H1 (cell line): ENCODE measurements at regions not wholly inside any gene's neighbourhood (a gene's known extent, or its start where the extent isn't known, plus 50 kb on each side); places are given as distances from the start of the nearest gene placed in this dataset.

Experiments used
- CTCF ChIA-PET: fragments of 300-600 bp; sonication (Branson Sonifier 250); formaldehyde crosslinking; loops from one replicate; lab custom pipeline; 2021; ENCODE audit not compliant: partially characterized antibody; lab: Charles Lee
- POLR2A ChIA-PET: fragments of 300-600 bp; sonication (Branson Sonifier 250); formaldehyde crosslinking; loops from one replicate; lab custom pipeline; 2021; ENCODE audit warnings: inconsistent platforms; ENCODE audit not compliant: partially characterized antibody; lab: Charles Lee
- DNase-seq, 2 experiments: peaks; one replicate each; pipeline versions ENCODE4 v3.0.0 to v3.0.0-alpha.2; 2010 to 2022; ENCODE audit warnings: low spot score in 2 of 2, low read depth in 1 of 2, mixed read lengths in 1 of 2
- FAIRE-seq: peaks from 2 replicates; lab custom pipeline; 2011; peaks lifted over from hg19 to GRCh38; lab: Jason Lieb, UNC
- H2AFZ ChIP-seq: 2 replicates; pipeline ENCODE4 v1.8.1; 2012; ENCODE audit warnings: low read length, inconsistent platforms
- H2AK5ac ChIP-seq: 2 replicates; pipeline ENCODE4 v1.6.1; 2013; ENCODE audit warnings: low read depth, low read length
- H2BK120ac ChIP-seq: replicated peaks from 2 replicates; pipeline ENCODE3; 2013; ENCODE audit warnings: low read depth, low read length, inconsistent platforms
- H2BK12ac ChIP-seq: 2 replicates; pipeline ENCODE4 v1.6.1; 2013; ENCODE audit warnings: low read depth, low read length
- H2BK15ac ChIP-seq: 2 replicates; pipeline ENCODE4 v1.6.1; 2013; ENCODE audit warnings: low read length
- H2BK20ac ChIP-seq: 2 replicates; pipeline ENCODE4 v1.6.1; 2013; ENCODE audit warnings: low read length
- H2BK5ac ChIP-seq: 2 replicates; pipeline ENCODE4 v1.6.1; 2013; ENCODE audit warnings: low read depth, low read length
- H3K14ac ChIP-seq: 2 replicates; pipeline ENCODE4 v1.6.1; 2013; ENCODE audit warnings: inconsistent platforms; ENCODE audit not compliant: insufficient read length
- H3K18ac ChIP-seq: 2 replicates; pipeline ENCODE4 v1.6.1; 2013; ENCODE audit warnings: low read length; ENCODE audit errors: extremely low read depth
- H3K23ac ChIP-seq: 2 replicates; pipeline ENCODE4 v1.6.1; 2013; ENCODE audit warnings: inconsistent platforms; ENCODE audit not compliant: insufficient read length
- H3K23me2 ChIP-seq: 2 replicates; pipeline ENCODE4 v1.6.1; 2013; ENCODE audit warnings: low read depth, low read length
- H3K27ac ChIP-seq: 2 replicates; pipeline ENCODE4 v1.6.1; 2011; ENCODE audit warnings: low read depth, low read length, inconsistent platforms
- H3K27me3 ChIP-seq, 4 experiments: replicated peaks in 1 of 4; 1 replicate in 1 of 4; 2 replicates in 3 of 4; pipeline versions ENCODE4 v1.6.1 to v1.8.1; 2011 to 2013; ENCODE audit warnings: low read length in 3 of 4, mild to moderate bottlenecking in 3 of 4, inconsistent platforms in 2 of 4, mixed read lengths in 2 of 4, moderate library complexity in 1 of 4; ENCODE audit not compliant: control insufficient read depth in 3 of 4, insufficient read depth in 3 of 4; ENCODE audit errors: extremely low read depth in 1 of 4
- H3K36me3 ChIP-seq, 4 experiments: 2 replicates each; pipeline versions ENCODE4 v1.6.1 to v1.8.1; 2011 to 2013; ENCODE audit warnings: mild to moderate bottlenecking in 4 of 4, low read length in 3 of 4, moderate library complexity in 2 of 4, control low read depth in 1 of 4, inconsistent platforms in 1 of 4; ENCODE audit not compliant: insufficient read depth in 4 of 4, control insufficient read depth in 2 of 4
- H3K4ac ChIP-seq: replicated peaks from 2 replicates; pipeline ENCODE3; 2013; ENCODE audit warnings: low read length, low read depth, mixed read lengths, inconsistent platforms; ENCODE audit not compliant: insufficient read length
- H3K4me1 ChIP-seq, 4 experiments: replicated peaks in 1 of 4; 1 replicate in 1 of 4; 2 replicates in 3 of 4; pipeline versions ENCODE4 v1.6.1 to v1.8.1; 2011 to 2013; ENCODE audit warnings: low read length in 3 of 4, inconsistent platforms in 2 of 4, mixed read lengths in 1 of 4; ENCODE audit not compliant: insufficient read depth in 4 of 4, control insufficient read depth in 3 of 4
- H3K4me2 ChIP-seq, 2 experiments: 2 replicates each; pipeline versions ENCODE4 v1.6.1 to v1.8.1; 2011 to 2013; ENCODE audit warnings: low read depth in 2 of 2, low read length in 2 of 2, control low read depth in 1 of 2, inconsistent platforms in 1 of 2, mild to moderate bottlenecking in 1 of 2; ENCODE audit not compliant: insufficient read depth in 1 of 2
- H3K4me3 ChIP-seq, 4 experiments: fragments of 200-600, 300-600 bp in 1 of 4; sonication (generic), shearing (Covaris generic), sonication (Bioruptor Twin) in 1 of 4; 2 replicates each; pipeline versions ENCODE4 v1.5.1 to v1.8.1; 2011 to 2016; ENCODE audit warnings: low read length in 4 of 4, low read depth in 3 of 4, control low read depth in 2 of 4, inconsistent platforms in 2 of 4, mild to moderate bottlenecking in 2 of 4, mixed read lengths in 1 of 4, moderate library complexity in 1 of 4; ENCODE audit not compliant: insufficient read depth in 2 of 4; ENCODE audit errors: extremely low read depth in 1 of 4
- H3K56ac ChIP-seq: replicated peaks from 2 replicates; pipeline ENCODE3; 2013; ENCODE audit warnings: low read depth, mild to moderate bottlenecking, mixed read lengths, low read length, inconsistent platforms; ENCODE audit not compliant: insufficient read length
- H3K79me1 ChIP-seq: 2 replicates; pipeline ENCODE4 v1.6.1; 2013; ENCODE audit warnings: low read depth, low read length, control low read depth
- H3K79me2 ChIP-seq, 2 experiments: 2 replicates each; pipeline versions ENCODE4 v1.6.1 to v1.8.1; 2012 to 2013; ENCODE audit warnings: low read length in 2 of 2, mild to moderate bottlenecking in 2 of 2, inconsistent platforms in 1 of 2; ENCODE audit not compliant: insufficient read depth in 2 of 2, control insufficient read depth in 1 of 2
- H3K9ac ChIP-seq, 4 experiments: replicated peaks in 1 of 4; 1 replicate in 1 of 4; 2 replicates in 3 of 4; pipeline versions ENCODE4 v1.6.1 to v1.8.1; 2011 to 2013; ENCODE audit warnings: low read depth in 3 of 4, low read length in 3 of 4, control low read depth in 2 of 4, mild to moderate bottlenecking in 2 of 4, moderate library complexity in 2 of 4, inconsistent platforms in 1 of 4; ENCODE audit errors: extremely low read depth in 1 of 4
- H3K9me3 ChIP-seq, 2 experiments: 2 replicates each; pipeline versions ENCODE4 v1.6.1 to v1.8.1; 2012 to 2013; ENCODE audit warnings: mild to moderate bottlenecking in 2 of 2, moderate library complexity in 2 of 2, control low read depth in 1 of 2, inconsistent platforms in 1 of 2, low read depth in 1 of 2, low read length in 1 of 2, mixed read lengths in 1 of 2; ENCODE audit not compliant: insufficient read depth in 2 of 2
- H4K20me1 ChIP-seq, 2 experiments: replicated peaks in 1 of 2; 2 replicates each; pipeline versions ENCODE3 to v1.8.1; 2011 to 2013; ENCODE audit warnings: inconsistent platforms in 2 of 2, low read length in 2 of 2, mild to moderate bottlenecking in 1 of 2; ENCODE audit not compliant: insufficient read depth in 2 of 2, control insufficient read depth in 1 of 2
- H4K5ac ChIP-seq: 2 replicates; pipeline ENCODE4 v1.6.1; 2013; ENCODE audit warnings: low read length, low read depth, mixed read lengths, inconsistent platforms; ENCODE audit not compliant: insufficient read length
- H4K8ac ChIP-seq: 2 replicates; pipeline ENCODE4 v1.8.0; 2013; ENCODE audit warnings: mild to moderate bottlenecking, moderate library complexity, low read length, inconsistent platforms; ENCODE audit not compliant: insufficient read depth; ENCODE audit errors: extremely low read depth
- H4K91ac ChIP-seq: replicated peaks from 2 replicates; pipeline ENCODE3; 2013; ENCODE audit warnings: low read length, mixed read lengths, inconsistent platforms; ENCODE audit not compliant: insufficient read length
- CBX5 ChIP-seq: fragments of 300-800, 300-1000 bp; sonication (generic); IDR thresholded peaks from 2 replicates; pipeline ENCODE4 v1.7.1; 2016; ENCODE audit warnings: antibody characterized with exemption, low read length, low read depth
- CHD1 ChIP-seq: IDR thresholded peaks from 2 replicates; pipeline ENCODE4 v1.6.1; 2012; ENCODE audit warnings: low read depth, low read length, improper control_type of control experiment
- EZH2 ChIP-seq: fragments of 200-600 bp; sonication (generic); IDR thresholded peaks from 2 replicates; pipeline ENCODE4 v1.7.1; 2012; ENCODE audit warnings: low read depth, mild to moderate bottlenecking, moderate library complexity, low read length, inconsistent platforms; ENCODE audit not compliant: severe bottlenecking
- GTF2F1 ChIP-seq: IDR thresholded peaks from 2 replicates; pipeline ENCODE4 v1.6.1; 2012; ENCODE audit warnings: low read depth, low read length, improper control_type of control experiment, borderline replicate concordance
- HDAC2 ChIP-seq, 2 experiments: fragments of 300-600 bp in 1 of 2; sonication (generic) in 1 of 2; IDR thresholded peaks; 2 replicates each; pipeline ENCODE4 v1.6.1; 2011 to 2012; ENCODE audit warnings: low read depth in 2 of 2, low read length in 2 of 2, mild to moderate bottlenecking in 2 of 2, moderate library complexity in 2 of 2, borderline replicate concordance in 1 of 2, inconsistent platforms in 1 of 2
- MAFK ChIP-seq: IDR thresholded peaks from 2 replicates; pipeline ENCODE4 v1.6.1; 2012; ENCODE audit warnings: low read depth, mild to moderate bottlenecking, improper control_type of control experiment, low read length
- NANOG ChIP-seq: IDR thresholded peaks from 2 replicates; pipeline ENCODE4 v1.6.1; 2011; ENCODE audit warnings: low read length, low read depth, mild to moderate bottlenecking, inconsistent platforms; ENCODE audit not compliant: insufficient read depth, poor library complexity, severe bottlenecking
- RAD21 ChIP-seq, 2 experiments: IDR thresholded peaks in 1 of 2; conservative IDR thresholded peaks in 1 of 2; 2 replicates each; pipeline ENCODE4 v1.6.1; 2011; ENCODE audit warnings: low read depth in 2 of 2, low read length in 2 of 2, improper control_type of control experiment in 1 of 2, inconsistent platforms in 1 of 2, mild to moderate bottlenecking in 1 of 2, moderate library complexity in 1 of 2
- RFX5 ChIP-seq: IDR thresholded peaks from 2 replicates; pipeline ENCODE4 v1.6.1; 2011; ENCODE audit warnings: low read depth, low read length, improper control_type of control experiment, borderline replicate concordance
- SIRT6 ChIP-seq: IDR thresholded peaks from one replicate; pipeline ENCODE4 v1.7.1; 2012; ENCODE audit warnings: low read length, inconsistent platforms
- SIX5 ChIP-seq: IDR thresholded peaks from 2 replicates; pipeline ENCODE4 v1.6.1; 2011; ENCODE audit warnings: mild to moderate bottlenecking, low read depth, low read length
- SP1 ChIP-seq: IDR thresholded peaks from 2 replicates; pipeline ENCODE4 v1.6.1; 2011; ENCODE audit warnings: low read depth, low read length
- TCF12 ChIP-seq: IDR thresholded peaks from 2 replicates; pipeline ENCODE4 v1.6.1; 2011; ENCODE audit warnings: low read depth, mild to moderate bottlenecking, low read length
- WGBS, 2 experiments: shearing (Covaris generic) in 1 of 2; methylation state at CpG; one replicate each; pipeline versions ENCODE4 v1.1.6 to v1.1.7; 2013 to 2015; ENCODE audit warnings: low lambda C conversion rate in 2 of 2, mixed read lengths in 2 of 2, inconsistent platforms in 1 of 2, low coverage in 1 of 2, missing lambda C conversion rate in 1 of 2; ENCODE audit not compliant: insufficient replicate concordance in 2 of 2, insufficient coverage in 1 of 2, insufficient read length in 1 of 2; ENCODE audit errors: extremely low coverage in 1 of 2, missing lambda C conversion rate in 1 of 2; 5-methylcytosine and 5-hydroxymethylcytosine counted together
- TF ChIP-seq, protein P1 (sequence below): IDR thresholded peaks from 2 replicates; pipeline ENCODE4 v1.6.1; 2011; ENCODE audit warnings: low read depth, mild to moderate bottlenecking, low read length; ENCODE audit not compliant: insufficient read depth

DNA sequence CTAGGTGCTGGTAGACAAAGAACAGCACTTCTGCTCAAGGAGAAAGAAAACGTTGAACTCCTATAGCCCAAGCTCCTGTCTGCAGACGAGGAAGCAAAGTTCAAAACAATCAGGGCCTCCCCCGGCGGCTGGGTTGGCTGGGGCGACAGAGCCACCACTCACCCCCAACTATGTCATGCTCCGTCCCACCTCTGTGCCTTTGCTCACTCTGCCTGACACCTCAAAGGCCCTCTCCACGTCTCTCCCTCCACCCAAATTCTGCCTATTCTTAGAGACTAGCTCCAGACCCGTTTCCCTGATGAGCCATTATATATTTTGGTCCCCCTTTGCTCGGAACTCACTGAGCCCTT, 304.3 kb downstream of the TLE3 start:
- H3K14ac ChIP-seq, result no peak overlapping the region
- POLR2A ChIA-PET, result no interaction called here
- no peaks in the 10 kb centered on the region for H3K79me1 ChIP-seq
- H3K23ac ChIP-seq, result no peak overlapping the region
- no peak overlapping the region for H2BK120ac ChIP-seq
- H3K4me2 ChIP-seq, result no peak overlapping the region
- 87% methylated on average over 9 of the region's 9 CpGs; no CpG with 5 or more reads in 1 of the 2 experiments for whole genome bisulfite sequencing, 2 experiments
- no peak for DNase-seq
- H3K79me2 ChIP-seq, result no peaks in the 10 kb centered on the region
- H2AK5ac ChIP-seq, result no peak overlapping the region
- no peak overlapping the region for H2BK5ac ChIP-seq
- no peak overlapping the region for H3K56ac ChIP-seq
- peaks cover 0 to 2% of the 10 kb centered on the region in 2 experiments for H4K20me1 ChIP-seq
- no peak overlapping the region for H4K8ac ChIP-seq
- H4K91ac ChIP-seq, result no peak overlapping the region
- H2BK15ac ChIP-seq, result no peak overlapping the region
- no peaks in the 10 kb centered on the region; the same call in 1 of the 2 replicates for H3K23me2 ChIP-seq
- CTCF ChIA-PET, result interaction anchor here (2.0 kb wide), 1 partner anchor 31 kb away, joined by 6 read pairs; no protein-coding TSS in a partner anchor
- H3K9me3 ChIP-seq, result no peaks in the 10 kb centered on the region
- no peak overlapping the region; the same call in 1 of the 2 replicates for H3K18ac ChIP-seq
- H2BK20ac ChIP-seq, result no peak overlapping the region
- no peak overlapping the region for H3K4ac ChIP-seq
- H3K4me3 ChIP-seq, result no peak overlapping the region
- no peak for TF ChIP-seq CHD1
- TF ChIP-seq, protein P1, sequence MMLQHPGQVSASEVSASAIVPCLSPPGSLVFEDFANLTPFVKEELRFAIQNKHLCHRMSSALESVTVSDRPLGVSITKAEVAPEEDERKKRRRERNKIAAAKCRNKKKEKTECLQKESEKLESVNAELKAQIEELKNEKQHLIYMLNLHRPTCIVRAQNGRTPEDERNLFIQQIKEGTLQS, result no peak
- TF ChIP-seq MAFK, result no peak
- no peak for TF ChIP-seq EZH2
- TF ChIP-seq NANOG, result no peak
- no peak for TF ChIP-seq CBX5
- no peak for TF ChIP-seq TCF12
- TF ChIP-seq GTF2F1, result no peak
- no peak for TF ChIP-seq SIRT6
- TF ChIP-seq SIX5, result no peak
- no peak for TF ChIP-seq RFX5
- no peak for TF ChIP-seq SP1
- TF ChIP-seq HDAC2 (IDR thresholded peaks at IDR 0.05; ENCODE audit: borderline replicate concordance in 1 of 2, low read depth in 2 of 2, low read length in 2 of 2), result no peak
- TF ChIP-seq RAD21 (IDR thresholded peaks at IDR 0.05 in 1 of 2, conservative IDR thresholded peaks at IDR 0.05 in 1 of 2; ENCODE audit: low read depth in 2 of 2, low read length in 2 of 2), result no peak
- H3K4me1 ChIP-seq, result peaks cover 0 to 2% (median 0%) of the 10 kb centered on the region in 4 experiments; a peak in 1 of 7 replicates
- no peak overlapping the region for H3K9ac ChIP-seq
- no peaks in the 10 kb centered on the region for H3K36me3 ChIP-seq
- no peaks in the 10 kb centered on the region for H3K27me3 ChIP-seq
- H3K27ac ChIP-seq, result no peak overlapping the region
- H4K5ac ChIP-seq, result no peak overlapping the region
- no peak overlapping the region for H2AFZ ChIP-seq
- FAIRE-seq, result no peak
- no peak overlapping the region for H2BK12ac ChIP-seq
